ENCODE measurements at regions not wholly inside any gene's neighbourhood (a gene's known extent, or its start where the extent isn't known, plus 50 kb on each side); places are given as distances from the start of the nearest gene placed in this dataset.

DNA sequence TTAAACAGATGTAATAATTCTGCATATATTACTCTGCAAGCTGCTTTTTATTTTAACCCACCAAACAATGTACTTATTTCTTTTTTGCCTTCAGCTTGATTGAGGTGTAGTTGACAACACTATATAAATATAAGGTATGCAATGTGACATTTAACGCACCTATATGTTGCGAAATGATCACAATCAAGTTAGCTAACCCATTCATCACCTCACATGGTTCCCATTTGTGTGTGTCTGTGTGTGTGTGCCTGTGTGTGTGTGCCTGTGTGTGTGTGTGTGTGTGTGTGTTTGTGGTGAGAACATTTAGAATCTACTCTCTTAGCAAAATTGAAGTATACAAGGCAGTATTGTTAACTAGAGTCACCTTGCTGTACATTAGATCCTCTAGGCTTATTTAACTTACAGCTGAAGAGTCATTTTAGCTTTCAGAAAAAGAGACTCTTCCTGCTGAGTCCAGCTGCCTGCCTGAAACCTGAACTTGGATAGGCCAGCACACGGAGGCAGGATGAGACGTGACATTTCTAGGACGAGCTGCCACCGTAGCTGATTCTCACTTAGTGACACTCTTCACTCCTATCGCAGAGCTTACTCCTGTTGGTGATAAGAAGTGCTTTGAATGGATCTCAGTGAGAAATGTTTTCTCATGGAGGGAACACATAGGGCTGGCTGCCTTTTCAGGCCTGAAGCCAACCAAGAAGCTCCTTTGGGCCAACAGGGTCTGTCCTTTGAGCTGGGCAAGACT lies 126.5 kb upstream of the RIPOR2 start:
- TF ChIP-seq USF1 (IDR thresholded peaks at IDR 0.05), result no peak
- no peak for TF ChIP-seq ZBTB7A (IDR thresholded peaks at IDR 0.05; ENCODE audit: low read depth)
- no peak for TF ChIP-seq NFIC (IDR thresholded peaks at IDR 0.05)
- TF ChIP-seq TAF1 (IDR thresholded peaks at IDR 0.05; ENCODE audit: low read depth), result no peak
